SJSA1 (cell line): ENCODE measurements at regions not wholly inside any gene's neighbourhood (a gene's known extent, or its start where the extent isn't known, plus 50 kb on each side); places are given as distances from the start of the nearest gene placed in this dataset.

Source experiments
- DNase-seq, 2 experiments: peaks; one replicate each; pipeline ENCODE4 v3.0.0-alpha.2; 2015 to 2020; ENCODE audit warnings: low spot score in 2 of 2, low read depth in 1 of 2
- H3K27ac ChIP-seq: fragments of 250-450 bp; sonication (Bioruptor Pico); 2 replicates; pipeline ENCODE4 v1.5.1; 2020; ENCODE audit warnings: mild to moderate bottlenecking, moderate library complexity
- H3K27me3 ChIP-seq: fragments of 250-450 bp; sonication (Bioruptor Pico); replicated peaks from 2 replicates; pipeline ENCODE4 v1.5.1; 2020; ENCODE audit warnings: mild to moderate bottlenecking, moderate library complexity
- H3K36me3 ChIP-seq: fragments of 250-450 bp; sonication (Bioruptor Pico); 2 replicates; pipeline ENCODE4 v1.5.1; 2020; ENCODE audit warnings: mild to moderate bottlenecking
- H3K4me1 ChIP-seq: fragments of 250-450 bp; sonication (Bioruptor Pico); replicated peaks from 2 replicates; pipeline ENCODE4 v1.6.1; 2021; ENCODE audit warnings: mild to moderate bottlenecking
- H3K4me3 ChIP-seq: fragments of 250-450 bp; sonication (Bioruptor Pico); 2 replicates; pipeline ENCODE4 v1.5.1; 2020; ENCODE audit warnings: mild to moderate bottlenecking
- H3K9me3 ChIP-seq: fragments of 250-450 bp; sonication (Bioruptor Pico); replicated peaks from 2 replicates; pipeline ENCODE4 v1.5.1; 2020; ENCODE audit warnings: mild to moderate bottlenecking

DNA sequence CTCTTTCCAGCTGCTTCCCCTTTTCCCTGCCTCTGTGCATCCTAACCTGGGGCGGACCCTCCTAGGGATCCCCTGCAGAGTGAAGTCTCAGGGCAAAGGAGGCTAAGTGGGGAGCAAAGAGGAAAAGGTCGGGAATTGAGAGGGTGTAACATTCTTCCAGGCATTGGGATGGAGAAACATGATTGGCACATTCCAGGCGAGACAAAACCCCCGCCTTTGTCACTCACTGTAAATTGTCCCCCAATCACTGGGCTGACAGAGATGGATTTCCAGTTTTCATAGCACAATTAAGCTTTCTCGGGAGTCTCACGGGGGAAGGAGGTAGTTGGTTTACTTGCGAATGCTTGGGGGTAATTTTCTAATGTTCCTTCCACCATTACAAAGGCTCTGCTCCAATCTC, 74.9 kb downstream of the MIAT start:
- Histone ChIP-seq H3K4me3 (no peak overlapping the region), H3K36me3 (no peaks in the 10 kb centered on the region; the same call in 1 of the 2 replicates), H3K27me3 (no peaks in the 10 kb centered on the region), H3K9me3 (no peaks in the 10 kb centered on the region), H3K27ac (no peak overlapping the region), H3K4me1 (peaks cover 42% of the 10 kb centered on the region)
- DNase-seq = no peak

- no peaks in the 10 kb centered on the region for H3K27me3 ChIP-seq
- H3K4me1 ChIP-seq = peaks cover 35% of the 10 kb centered on the region
- no peaks in the 10 kb centered on the region; the same call in 1 of the 2 replicates for H3K36me3 ChIP-seq
- H3K9me3 ChIP-seq = no peaks in the 10 kb centered on the region
- peak overlapping the region; percentile 54 for H3K27ac ChIP-seq
- no peak overlapping the region for H3K4me3 ChIP-seq
- peak; percentile 61 to 68 for DNase-seq
Measured at GRCh38 chr22:26734339-26735018, 77.1 kb downstream of the MIAT start.

- Histone ChIP-seq H3K27ac (peak overlapping the region; percentile 54), H3K4me1 (peaks cover 29% of the 10 kb centered on the region)
Measured at GRCh38 chr22:26735019-26735409, 77.6 kb downstream of the MIAT start.

GRCh38 chr22:26737262-26737661, 79.9 kb downstream of the MIAT start:
- no peak for DNase-seq
- Histone ChIP-seq H3K4me1 (peaks cover 23% of the 10 kb centered on the region), H3K27ac (no peak overlapping the region), H3K4me3 (no peak overlapping the region), H3K9me3 (no peaks in the 10 kb centered on the region), H3K27me3 (no peaks in the 10 kb centered on the region), H3K36me3 (no peaks in the 10 kb centered on the region)

More at GRCh38 chr22:26735019-26735409, 77.6 kb downstream of the MIAT start:
- H3K4me3 ChIP-seq = no peak overlapping the region
- H3K36me3 ChIP-seq = no peaks in the 10 kb centered on the region; the same call in 1 of the 2 replicates
- DNase-seq = peak; percentile 64 to 68
- H3K9me3 ChIP-seq = no peaks in the 10 kb centered on the region
- H3K27me3 ChIP-seq = no peaks in the 10 kb centered on the region

DNA sequence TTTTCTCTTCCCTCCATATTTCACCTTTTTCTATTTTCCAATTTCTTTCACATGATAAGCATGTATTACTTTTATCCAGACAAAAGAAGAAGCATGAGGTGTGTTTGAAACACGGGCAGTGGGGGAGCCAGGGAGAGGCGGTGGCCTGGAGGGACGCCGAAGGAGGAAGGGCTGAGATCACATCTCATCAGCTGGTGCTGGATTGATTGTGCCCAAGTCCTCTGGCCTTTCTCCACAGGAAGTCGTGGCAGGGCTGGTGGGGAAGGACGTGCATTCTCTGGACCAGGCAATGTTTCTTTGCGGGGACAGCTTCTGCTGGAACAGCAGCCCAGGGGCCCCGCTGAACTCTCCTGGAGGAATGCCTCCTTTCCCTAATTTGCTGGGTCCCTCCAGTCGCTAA, 82.9 kb downstream of the MIAT start:
- H3K4me1 ChIP-seq = peaks cover 19% of the 10 kb centered on the region
- no peaks in the 10 kb centered on the region for H3K9me3 ChIP-seq
- H3K36me3 ChIP-seq = no peaks in the 10 kb centered on the region
- H3K27me3 ChIP-seq = no peaks in the 10 kb centered on the region
- H3K4me3 ChIP-seq = no peak overlapping the region
- H3K27ac ChIP-seq = no peak overlapping the region
- DNase-seq = no peak

- Histone ChIP-seq H3K4me1 (peaks cover 20% of the 10 kb centered on the region), H3K4me3 (no peak overlapping the region), H3K27ac (no peak overlapping the region), H3K27me3 (no peaks in the 10 kb centered on the region), H3K9me3 (no peaks in the 10 kb centered on the region; the same call in 1 of the 2 replicates), H3K36me3 (no peaks in the 10 kb centered on the region)
- no peak for DNase-seq
Measured at GRCh38 chr22:26743149-26743548, 85.8 kb downstream of the MIAT start.

DNA sequence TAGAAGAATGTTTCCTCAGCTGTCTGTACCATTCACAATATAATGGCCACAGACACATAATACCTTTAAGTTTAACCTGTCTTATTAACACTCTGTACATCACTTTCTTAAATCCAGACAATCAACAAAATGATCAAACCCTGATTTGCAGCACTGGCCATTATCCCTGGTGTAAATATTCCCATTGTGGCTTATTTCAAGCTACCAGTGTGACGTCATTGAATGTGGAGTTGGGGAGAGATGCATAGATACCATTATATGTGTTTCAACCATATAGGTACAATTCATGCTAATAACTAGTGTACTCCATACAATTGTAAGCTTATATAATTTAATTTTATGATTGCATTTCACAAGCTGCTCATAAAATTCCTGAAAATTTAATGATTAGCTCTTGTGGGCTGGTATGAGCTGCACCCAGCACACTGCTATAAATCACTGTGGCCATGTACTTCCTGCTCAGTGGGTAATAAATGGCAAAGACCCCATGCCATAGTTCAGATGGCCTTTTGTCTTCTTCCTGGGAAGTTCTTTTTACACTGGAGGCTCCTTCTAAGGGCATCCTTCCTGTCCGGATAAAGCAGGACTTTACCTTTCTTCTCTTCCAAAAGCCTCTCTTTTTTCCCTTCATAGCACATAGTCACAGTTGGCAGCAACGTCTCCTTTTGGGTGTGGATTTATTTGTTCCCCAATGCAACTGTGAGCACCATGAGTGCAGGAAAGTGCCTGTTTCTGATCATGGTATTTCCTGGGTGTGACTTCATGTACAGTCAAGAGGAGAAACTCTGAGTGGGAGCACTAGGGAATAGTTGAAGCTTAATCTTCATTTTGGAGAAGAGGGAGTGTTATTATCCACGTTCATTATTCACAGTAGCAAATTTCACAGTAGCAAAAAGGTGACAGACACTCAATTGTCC, 87.8 kb downstream of the MIAT start:
- peaks cover 20% of the 10 kb centered on the region for H3K4me1 ChIP-seq
- H3K4me3 ChIP-seq = no peak overlapping the region
- H3K36me3 ChIP-seq = no peaks in the 10 kb centered on the region
- H3K27ac ChIP-seq = no peak overlapping the region
- no peaks in the 10 kb centered on the region for H3K27me3 ChIP-seq
- H3K9me3 ChIP-seq = no peaks in the 10 kb centered on the region; the same call in 1 of the 2 replicates
- no peak for DNase-seq

DNA sequence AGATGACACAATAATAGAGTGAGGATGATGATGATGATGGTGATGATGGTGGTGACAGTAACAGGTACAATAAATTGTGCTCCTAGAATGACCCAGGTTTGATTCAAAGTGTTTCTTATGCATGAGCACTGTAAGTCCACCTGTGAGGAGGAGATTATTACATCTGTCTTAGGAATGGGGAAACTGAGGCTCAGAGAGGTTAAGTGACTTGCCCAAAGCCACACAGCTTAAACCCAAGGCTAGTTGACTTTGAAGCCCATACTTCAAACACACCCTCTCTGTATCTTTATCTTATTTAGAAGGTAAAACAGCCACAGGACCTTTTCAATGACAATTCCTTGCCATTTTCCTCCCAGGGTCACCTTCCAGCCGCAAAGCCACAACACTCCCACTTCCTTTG, 88.9 kb downstream of the MIAT start:
- Histone ChIP-seq H3K36me3 (no peaks in the 10 kb centered on the region), H3K27ac (no peak overlapping the region), H3K9me3 (no peaks in the 10 kb centered on the region; the same call in 1 of the 2 replicates), H3K4me1 (peaks cover 26% of the 10 kb centered on the region), H3K27me3 (no peaks in the 10 kb centered on the region), H3K4me3 (no peak overlapping the region)
- no peak for DNase-seq

DNA sequence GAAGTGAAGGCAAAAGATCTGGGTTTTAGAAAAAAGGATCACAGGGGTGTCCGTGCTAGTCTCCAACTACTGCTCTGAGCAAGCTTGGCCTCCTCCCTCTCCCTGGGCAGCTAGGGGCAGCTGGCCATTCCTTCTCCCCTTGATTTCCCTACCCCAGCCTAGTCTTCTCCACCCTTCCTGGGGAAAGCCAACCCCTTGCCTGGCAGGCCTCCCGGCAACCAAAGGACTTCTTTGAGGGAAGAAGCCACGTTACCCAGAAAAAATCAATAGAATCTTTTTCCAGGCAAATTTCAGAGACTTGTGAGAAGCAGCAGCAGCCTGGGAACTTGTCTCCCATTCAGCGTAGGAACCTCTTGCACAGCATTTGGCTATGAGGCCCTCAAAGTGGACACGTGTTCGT, 91.5 kb downstream of the MIAT start:
- peaks cover 29% of the 10 kb centered on the region for H3K4me1 ChIP-seq
- no peak for DNase-seq
- no peaks in the 10 kb centered on the region for H3K36me3 ChIP-seq
- no peak overlapping the region for H3K4me3 ChIP-seq
- H3K27me3 ChIP-seq = no peaks in the 10 kb centered on the region
- H3K9me3 ChIP-seq = no peaks in the 10 kb centered on the region; the same call in 1 of the 2 replicates
- H3K27ac ChIP-seq = no peak overlapping the region

- Histone ChIP-seq H3K4me1 (peaks cover 10% of the 10 kb centered on the region), H3K27ac (no peak overlapping the region), H3K27me3 (no peaks in the 10 kb centered on the region), H3K9me3 (no peaks in the 10 kb centered on the region; the same call in 1 of the 2 replicates), H3K4me3 (no peak overlapping the region), H3K36me3 (no peaks in the 10 kb centered on the region)
- peak in 1 of 2 experiments; percentile 39 for DNase-seq
Measured at GRCh38 chr22:26751217-26751616, 93.8 kb downstream of the MIAT start.

- Histone ChIP-seq H3K4me1 (peaks cover 15% of the 10 kb centered on the region), H3K9me3 (no peaks in the 10 kb centered on the region; the same call in 1 of the 2 replicates), H3K27me3 (no peaks in the 10 kb centered on the region), H3K36me3 (no peaks in the 10 kb centered on the region), H3K4me3 (no peak overlapping the region), H3K27ac (no peak overlapping the region)
- DNase-seq = no peak
Measured at GRCh38 chr22:26753125-26753862, 95.9 kb downstream of the MIAT start.

- Histone ChIP-seq H3K4me1 (peaks cover 6% of the 10 kb centered on the region), H3K27me3 (no peaks in the 10 kb centered on the region), H3K9me3 (no peaks in the 10 kb centered on the region; the same call in 1 of the 2 replicates), H3K27ac (no peak overlapping the region), H3K36me3 (no peaks in the 10 kb centered on the region), H3K4me3 (peak overlapping the region; percentile 10; the same call in 1 of the 2 replicates)
- peak; percentile 60 to 65 for DNase-seq
Measured at GRCh38 chr22:26756675-26757293, 99.4 kb downstream of the MIAT start.

GRCh38 chr22:26757496-26757895, 100.1 kb downstream of the MIAT start:
- Histone ChIP-seq H3K27me3 (no peaks in the 10 kb centered on the region), H3K36me3 (no peaks in the 10 kb centered on the region), H3K4me1 (peaks cover 6% of the 10 kb centered on the region), H3K4me3 (no peak overlapping the region), H3K9me3 (no peaks in the 10 kb centered on the region; the same call in 1 of the 2 replicates), H3K27ac (no peak overlapping the region)
- no peak for DNase-seq
